HCT116 (cell line): ENCODE measurements at regions not wholly inside any gene's neighbourhood (a gene's known extent, or its start where the extent isn't known, plus 50 kb on each side); places are given as distances from the start of the nearest gene placed in this dataset.

ENCODE experiments used
- ATAC-seq: fragments of 200-7000 bp; cut with Tn5 transposase; 2 replicates; pipeline ENCODE4 v1.9.1; 2020; ENCODE audit warnings: mild to moderate bottlenecking, moderate library complexity
- BruUV-seq: library from RNA; stranded (reverse); fragments of 400-500 nt; replicated peaks from 2 replicates; lab custom pipeline; 2021; lab: Mats Ljungman, UMichigan
- CTCF ChIA-PET: fragments of 300-600 bp; sonication (Branson Sonifier 250); formaldehyde crosslinking; loops from one replicate; lab custom pipeline; 2021; ENCODE audit warnings: antibody characterized with exemption; lab: Charles Lee
- POLR2A ChIA-PET: fragments of 300-600, 350-600 bp; sonication (Branson Sonifier 250); formaldehyde crosslinking; loops from one replicate; lab custom pipeline; 2021; ENCODE audit warnings: antibody characterized with exemption; lab: Charles Lee
- RAD21 ChIA-PET, 2 experiments: fragments of 300-600 bp; sonication (Branson Sonifier 250); formaldehyde crosslinking; loops; one replicate each; lab custom pipeline; 2023; ENCODE audit warnings: low total read pairs in 2 of 2; ENCODE audit not compliant: uncharacterized antibody in 2 of 2, unreplicated experiment in 2 of 2, low non-redundant PET in 1 of 2; lab: Charles Lee
- DNase-seq: peaks from one replicate; pipeline ENCODE4 v3.0.0-alpha.2; 2010; ENCODE audit warnings: low read depth, low spot score
- H2AFZ ChIP-seq: fragments of 200-600 bp; shearing (Covaris generic), sonication (generic); 2 replicates; pipeline ENCODE4 v1.6.1; 2017; ENCODE audit warnings: low read depth, mixed run types, mixed read lengths, antibody characterized with exemption, low read length; ENCODE audit not compliant: poor library complexity, severe bottlenecking
- H3K27ac ChIP-seq: 2 replicates; pipeline ENCODE4 v1.5.1; 2012; ENCODE audit warnings: low read depth, low read length
- H3K27me3 ChIP-seq: fragments of 200-600 bp; sonication (generic); 2 replicates; pipeline ENCODE4 v1.6.1; 2016; ENCODE audit warnings: mixed run types, low read length, mixed read lengths; ENCODE audit not compliant: insufficient read depth
- H3K36me3 ChIP-seq, 2 experiments: fragments of 200-500 bp in 1 of 2; fragments of 200-600 bp in 1 of 2; sonication (Bioruptor generic) in 1 of 2; sonication (generic) in 1 of 2; 2 replicates each; pipeline versions ENCODE4 v1.5.1 to v1.6.1; 2014 to 2016; ENCODE audit warnings: low read length in 2 of 2, inconsistent platforms in 1 of 2, mixed read lengths in 1 of 2, mixed run types in 1 of 2; ENCODE audit not compliant: insufficient read depth in 2 of 2, control insufficient read depth in 1 of 2
- H3K4me1 ChIP-seq, 2 experiments: fragments of 200-600 bp in 1 of 2; sonication (generic) in 1 of 2; 2 replicates each; pipeline versions ENCODE4 v1.5.1 to v1.6.1; 2012 to 2017; ENCODE audit warnings: low read length in 2 of 2, inconsistent platforms in 1 of 2, mild to moderate bottlenecking in 1 of 2, mixed read lengths in 1 of 2, mixed run types in 1 of 2, moderate library complexity in 1 of 2; ENCODE audit not compliant: insufficient read depth in 2 of 2, control insufficient read depth in 1 of 2
- H3K4me2 ChIP-seq: fragments of 200-600 bp; sonication (generic); 2 replicates; pipeline ENCODE4 v1.6.1; 2017; ENCODE audit warnings: mixed run types, low read length, mixed read lengths
- H3K4me3 ChIP-seq, 2 experiments: fragments of 200-600 bp in 1 of 2; sonication (generic) in 1 of 2; replicated peaks in 1 of 2; 2 replicates each; pipeline ENCODE4 v1.5.1; 2011 to 2016; ENCODE audit warnings: low read length in 2 of 2, control low read depth in 1 of 2, low read depth in 1 of 2, mild to moderate bottlenecking in 1 of 2, mixed read lengths in 1 of 2, mixed run types in 1 of 2
- H3K79me2 ChIP-seq: fragments of 200-600 bp; sonication (generic); 2 replicates; pipeline ENCODE4 v1.6.1; 2017; ENCODE audit warnings: mild to moderate bottlenecking, mixed run types, low read length, moderate library complexity, mixed read lengths; ENCODE audit not compliant: insufficient read depth
- H3K9ac ChIP-seq: fragments of 200-600 bp; sonication (generic); 2 replicates; pipeline ENCODE4 v1.6.1; 2016; ENCODE audit warnings: low read length, mixed read lengths
- H3K9me2 ChIP-seq: fragments of 200-600 bp; sonication (generic), shearing (Covaris generic); 2 replicates; pipeline ENCODE4 v1.6.1; 2017; ENCODE audit warnings: mixed run types, mild to moderate bottlenecking, moderate library complexity; ENCODE audit not compliant: insufficient read depth
- H3K9me3 ChIP-seq, 2 experiments: fragments of 200-500 bp in 1 of 2; fragments of 200-600 bp in 1 of 2; sonication (Bioruptor generic) in 1 of 2; sonication (generic) in 1 of 2; 2 replicates each; pipeline ENCODE4 v1.6.1; 2014 to 2017; ENCODE audit warnings: low read length in 2 of 2, mixed read lengths in 2 of 2, inconsistent platforms in 1 of 2, low read depth in 1 of 2, mild to moderate bottlenecking in 1 of 2, mixed run types in 1 of 2, moderate library complexity in 1 of 2; ENCODE audit not compliant: control insufficient read depth in 1 of 2, insufficient read depth in 1 of 2
- H4K20me1 ChIP-seq: fragments of 200-600 bp; sonication (generic), shearing (Covaris generic); 2 replicates; pipeline ENCODE4 v1.6.1; 2017; ENCODE audit warnings: mixed run types, mild to moderate bottlenecking, moderate library complexity; ENCODE audit not compliant: insufficient read depth
- ATF3 ChIP-seq: IDR thresholded peaks from 2 replicates; pipeline ENCODE4 v1.6.1; 2012
- CBX3 ChIP-seq: IDR thresholded peaks from 2 replicates; pipeline ENCODE4 v1.6.1; 2012; ENCODE audit warnings: low read depth
- CEBPB ChIP-seq: IDR thresholded peaks from 2 replicates; pipeline ENCODE4 v1.6.1; 2012; ENCODE audit warnings: low read depth
- EGR1 ChIP-seq: IDR thresholded peaks from 2 replicates; pipeline ENCODE4 v1.6.1; 2012; ENCODE audit warnings: low read depth
- ELF1 ChIP-seq: IDR thresholded peaks from 2 replicates; pipeline ENCODE4 v1.6.1; 2012; ENCODE audit warnings: low read depth, borderline replicate concordance
- EZH2 ChIP-seq: fragments of 200-600 bp; sonication (generic); IDR thresholded peaks from 2 replicates; pipeline ENCODE4 v1.6.1; 2017; ENCODE audit warnings: antibody characterized with exemption, mixed run types
- EZH2phosphoT487 ChIP-seq: fragments of 200-600 bp; IDR thresholded peaks from 2 replicates; pipeline ENCODE4 v1.6.1; 2018; ENCODE audit warnings: antibody characterized with exemption, borderline replicate concordance
- FOSL1 ChIP-seq: IDR thresholded peaks from 2 replicates; pipeline ENCODE4 v1.6.1; 2012; ENCODE audit warnings: low read depth
- JUND ChIP-seq: IDR thresholded peaks from 2 replicates; pipeline ENCODE4 v1.6.1; 2012
- MAX ChIP-seq: IDR thresholded peaks from 2 replicates; pipeline ENCODE4 v1.6.1; 2012
- POLR2A ChIP-seq: IDR thresholded peaks from 2 replicates; pipeline ENCODE4 v1.7.0; 2011; ENCODE audit warnings: borderline replicate concordance; ENCODE audit not compliant: insufficient read depth, insufficient read length; ENCODE audit errors: extremely low read depth
- REST ChIP-seq: IDR thresholded peaks from 2 replicates; pipeline ENCODE4 v1.6.1; 2012; ENCODE audit warnings: low read depth
- SIN3A ChIP-seq: IDR thresholded peaks from 2 replicates; pipeline ENCODE4 v1.6.1; 2012; ENCODE audit warnings: low read depth
- SP1 ChIP-seq: IDR thresholded peaks from 2 replicates; pipeline ENCODE4 v1.6.1; 2012; ENCODE audit warnings: low read depth
- TCF7L2 ChIP-seq: IDR thresholded peaks from 2 replicates; pipeline ENCODE4 v1.7.0; 2011; ENCODE audit warnings: borderline replicate concordance, inconsistent platforms; ENCODE audit not compliant: insufficient read depth, insufficient read length; ENCODE audit errors: extremely low read depth
- YY1 ChIP-seq: IDR thresholded peaks from 2 replicates; pipeline ENCODE4 v1.6.1; 2011; ENCODE audit warnings: low read length, low read depth, moderate library complexity, mild to moderate bottlenecking; ENCODE audit not compliant: insufficient replicate concordance; ENCODE audit errors: extremely low read depth
- ZBTB33 ChIP-seq: IDR thresholded peaks from 2 replicates; pipeline ENCODE4 v1.6.1; 2011; ENCODE audit warnings: mild to moderate bottlenecking, low read length, moderate library complexity; ENCODE audit not compliant: insufficient replicate concordance; ENCODE audit errors: extremely low read depth
- ZFX ChIP-seq: fragments of 450-650 bp; IDR thresholded peaks from 2 replicates; pipeline ENCODE4 v1.6.1; 2017
- ZNF274 ChIP-seq: fragments of 200-500 bp; sonication (Bioruptor generic); IDR thresholded peaks from 2 replicates; pipeline ENCODE4 v1.6.1; 2014; ENCODE audit warnings: mild to moderate bottlenecking, low read depth, low read length, inconsistent platforms
- intact Hi-C: fragments of 100-400 bp; cut with micrococcal nuclease; formaldehyde crosslinking; loops from 2 replicates; pipeline ENCODE4 v1.10.0; 2022

GRCh38 chr21:30030416-30030815 is 90.6 kb upstream of the GRIK1 start (continued):
- TF ChIP-seq ZBTB33 (no peak), POLR2A (no peak), SP1 (no peak), JUND (no peak), TCF7L2 (no peak), ATF3 (no peak), FOSL1 (no peak), SIN3A (no peak)
- TF ChIP-seq, all 23 proteins: peak for 0

GRCh38 chr21:30028537-30028936 is 88.7 kb upstream of the GRIK1 start:
- H3K27ac ChIP-seq: no peak overlapping the region
- no peaks in the 10 kb centered on the region for H3K27me3 ChIP-seq
- H3K79me2 ChIP-seq: no peaks in the 10 kb centered on the region
- POLR2A ChIA-PET: no interaction called here
- BruUV-seq: no TSS peak
- ATAC-seq: no peak
- TF ChIP-seq CEBPB (no peak), SP1 (no peak), REST (no peak), EZH2phosphoT487 (no peak), CBX3 (no peak), ATF3 (no peak), YY1 (no peak), MAX (no peak), EZH2 (no peak), ZFX (no peak), ZNF274 (no peak), POLR2A (no peak), FOSL1 (no peak), ELF1 (no peak), EGR1 (no peak)
- no peaks in the 10 kb centered on the region for H3K4me1 ChIP-seq
- H3K4me3 ChIP-seq: no peak overlapping the region
- RAD21 ChIA-PET: no interaction called here
- H4K20me1 ChIP-seq: no peaks in the 10 kb centered on the region
- no peaks in the 10 kb centered on the region for H3K36me3 ChIP-seq
- H2AFZ ChIP-seq: no peak overlapping the region
- CTCF ChIA-PET: no interaction called here
- no peak for DNase-seq
- H3K9me2 ChIP-seq: no peaks in the 10 kb centered on the region
- no peak overlapping the region for H3K4me2 ChIP-seq
- no peak overlapping the region for H3K9ac ChIP-seq
- intact Hi-C loops: no loop called here
- H3K9me3 ChIP-seq: peaks cover 0 to 33% of the 10 kb centered on the region in 2 experiments; a peak in 3 of 4 replicates
